GM23338 (cell line): ENCODE measurements at regions not wholly inside any gene's neighbourhood (a gene's known extent, or its start where the extent isn't known, plus 50 kb on each side); places are given as distances from the start of the nearest gene placed in this dataset.

ENCODE experiments used
- ATAC-seq: fragments of 200-7000 bp; cut with Tn5 transposase; 3 replicates; pipeline ENCODE4 v1.9.1; 2020
- DNase-seq: peaks from one replicate; pipeline ENCODE4 v3.0.0-alpha.2; 2015; ENCODE audit warnings: low spot score
- H2AFZ ChIP-seq: fragments of 200-600 bp; sonication (generic); 2 replicates; pipeline ENCODE4 v1.8.0; 2016; ENCODE audit warnings: antibody characterized with exemption, mild to moderate bottlenecking, moderate library complexity
- H3F3A ChIP-seq: fragments of 200-600 bp; sonication (generic); replicated peaks from 2 replicates; pipeline ENCODE4 v1.8.0; 2017; ENCODE audit warnings: antibody characterized with exemption, mixed run types, low read depth
- H3K27ac ChIP-seq: fragments of 200-600 bp; sonication (generic); 2 replicates; pipeline ENCODE4 v1.6.1; 2016; ENCODE audit warnings: low read depth
- H3K27me3 ChIP-seq: fragments of 200-600 bp; sonication (generic); 2 replicates; pipeline ENCODE4 v1.8.0; 2016; ENCODE audit warnings: mild to moderate bottlenecking, mixed run types, moderate library complexity; ENCODE audit not compliant: insufficient read depth
- H3K36me3 ChIP-seq: fragments of 200-600 bp; sonication (generic); 2 replicates; pipeline ENCODE4 v1.8.0; 2016; ENCODE audit warnings: mild to moderate bottlenecking; ENCODE audit not compliant: insufficient read depth
- H3K4me1 ChIP-seq: fragments of 200-600 bp; sonication (generic); 2 replicates; pipeline ENCODE4 v1.8.0; 2016; ENCODE audit warnings: mild to moderate bottlenecking, moderate library complexity; ENCODE audit not compliant: insufficient read depth
- H3K4me2 ChIP-seq: fragments of 200-600 bp; sonication (generic); 2 replicates; pipeline ENCODE4 v1.7.1; 2017; ENCODE audit warnings: mixed run types
- H3K4me3 ChIP-seq: fragments of 200-600 bp; sonication (generic); 2 replicates; pipeline ENCODE4 v1.6.1; 2016; ENCODE audit warnings: mixed run types
- H3K79me2 ChIP-seq: fragments of 200-600 bp; sonication (generic); replicated peaks from 2 replicates; pipeline ENCODE4 v1.8.0; 2017; ENCODE audit warnings: mild to moderate bottlenecking; ENCODE audit not compliant: insufficient read depth
- H3K9me2 ChIP-seq: fragments of 200-600 bp; sonication (generic); 2 replicates; pipeline ENCODE4 v1.8.0; 2017; ENCODE audit not compliant: insufficient read depth
- H4K20me1 ChIP-seq: fragments of 200-600 bp; sonication (generic); replicated peaks from 2 replicates; pipeline ENCODE4 v1.8.0; 2017; ENCODE audit warnings: mild to moderate bottlenecking; ENCODE audit not compliant: insufficient read depth
- H3K27ac Mint-ChIP-seq: 2 replicates; pipeline ENCODE4 v1.8.0; 2020; ENCODE audit warnings: inconsistent platforms, mild to moderate bottlenecking, moderate library complexity, mixed read lengths
- H3K27me3 Mint-ChIP-seq: 3 replicates; pipeline ENCODE4 v1.8.0; 2022; ENCODE audit warnings: low read depth, mild to moderate bottlenecking, moderate library complexity, mixed read lengths, inconsistent platforms; ENCODE audit not compliant: insufficient read depth, poor library complexity
- H3K36me3 Mint-ChIP-seq: 3 replicates; pipeline ENCODE4 v1.8.0; 2021; ENCODE audit warnings: low read depth, mild to moderate bottlenecking, inconsistent platforms, moderate library complexity, mixed read lengths
- H3K4me1 Mint-ChIP-seq: 3 replicates; pipeline ENCODE4 v1.8.0; 2020; ENCODE audit warnings: mild to moderate bottlenecking, inconsistent platforms, mixed read lengths
- H3K4me3 Mint-ChIP-seq: 3 replicates; pipeline ENCODE4 v1.8.0; 2021; ENCODE audit warnings: moderate library complexity, mild to moderate bottlenecking, inconsistent platforms, mixed read lengths
- H3K9me3 Mint-ChIP-seq: 3 replicates; pipeline ENCODE4 v1.8.0; 2020; ENCODE audit warnings: moderate library complexity, mild to moderate bottlenecking, inconsistent platforms, mixed read lengths
- CREB1 ChIP-seq: fragments of 250-450 bp; sonication (Bioruptor Pico); IDR thresholded peaks from 2 replicates; pipeline ENCODE4 v1.5.0; 2020; ENCODE audit warnings: low read depth, mild to moderate bottlenecking, moderate library complexity
- EZH2 ChIP-seq: fragments of 200-600 bp; sonication (generic); IDR thresholded peaks from one replicate; pipeline ENCODE4 v1.8.0; 2017; ENCODE audit warnings: antibody characterized with exemption, mild to moderate bottlenecking, low read depth; ENCODE audit not compliant: unreplicated experiment
- EZH2phosphoT487 ChIP-seq: fragments of 200-600 bp; sonication (generic); IDR thresholded peaks from one replicate; pipeline ENCODE4 v1.8.1; 2018; ENCODE audit warnings: antibody characterized with exemption; ENCODE audit not compliant: unreplicated experiment
- JUNB ChIP-seq: IDR thresholded peaks from one replicate; pipeline ENCODE4 v1.6.1; 2016; ENCODE audit warnings: antibody characterized with exemption; ENCODE audit not compliant: unreplicated experiment
- NANOG ChIP-seq: IDR thresholded peaks from 2 replicates; pipeline ENCODE4 v1.6.1; 2016; ENCODE audit warnings: antibody characterized with exemption, borderline replicate concordance
- REST ChIP-seq: IDR thresholded peaks from one replicate; pipeline ENCODE4 v1.6.1; 2018; ENCODE audit warnings: antibody characterized with exemption; ENCODE audit not compliant: unreplicated experiment
- STAT1 ChIP-seq: IDR thresholded peaks from one replicate; pipeline ENCODE4 v1.6.1; 2016; ENCODE audit warnings: antibody characterized with exemption; ENCODE audit not compliant: unreplicated experiment
- ZNF114 ChIP-seq: fragments of 250-450 bp; sonication (Bioruptor Pico); IDR thresholded peaks from 2 replicates; pipeline ENCODE4 v1.5.0; 2020; ENCODE audit warnings: mild to moderate bottlenecking, moderate library complexity
- ZNF462 ChIP-seq: fragments of 250-450 bp; sonication (Bioruptor Pico); IDR thresholded peaks from 2 replicates; pipeline ENCODE4 v1.5.0; 2020; ENCODE audit warnings: mild to moderate bottlenecking, moderate library complexity
- TF ChIP-seq, protein P1 (sequence below), 2 experiments: fragments of 200-600 bp in 1 of 2; sonication (generic) in 1 of 2; conservative IDR thresholded peaks; 2 replicates each; pipeline versions ENCODE4 v1.5.1 to v1.6.1; 2016 to 2017; ENCODE audit warnings: antibody characterized with exemption in 2 of 2, low read depth in 2 of 2, mild to moderate bottlenecking in 2 of 2, moderate library complexity in 1 of 2

GRCh38 chrX:129093706-129094105, 429.6 kb downstream of the SMARCA1 start:
- no peak overlapping the region for H3K4me2 ChIP-seq
- Mint-ChIP-seq H3K27ac (no peak overlapping the region), H3K4me1 (peaks cover 39% of the 10 kb centered on the region), H3K27me3 (no peaks in the 10 kb centered on the region), H3K9me3 (no peaks in the 10 kb centered on the region), H3K36me3 (peaks cover 29% of the 10 kb centered on the region; the same call in 2 of the 3 replicates), H3K4me3 (no peak overlapping the region)
- no peak overlapping the region for H3K27ac ChIP-seq
- no peak overlapping the region for H3K4me3 ChIP-seq
- no peak for TF ChIP-seq JUNB
- no peak for TF ChIP-seq EZH2
- no peak for TF ChIP-seq ZNF114 (CRISPR knock-in tag)
- no peak for TF ChIP-seq CREB1
- TF ChIP-seq, protein P1, sequence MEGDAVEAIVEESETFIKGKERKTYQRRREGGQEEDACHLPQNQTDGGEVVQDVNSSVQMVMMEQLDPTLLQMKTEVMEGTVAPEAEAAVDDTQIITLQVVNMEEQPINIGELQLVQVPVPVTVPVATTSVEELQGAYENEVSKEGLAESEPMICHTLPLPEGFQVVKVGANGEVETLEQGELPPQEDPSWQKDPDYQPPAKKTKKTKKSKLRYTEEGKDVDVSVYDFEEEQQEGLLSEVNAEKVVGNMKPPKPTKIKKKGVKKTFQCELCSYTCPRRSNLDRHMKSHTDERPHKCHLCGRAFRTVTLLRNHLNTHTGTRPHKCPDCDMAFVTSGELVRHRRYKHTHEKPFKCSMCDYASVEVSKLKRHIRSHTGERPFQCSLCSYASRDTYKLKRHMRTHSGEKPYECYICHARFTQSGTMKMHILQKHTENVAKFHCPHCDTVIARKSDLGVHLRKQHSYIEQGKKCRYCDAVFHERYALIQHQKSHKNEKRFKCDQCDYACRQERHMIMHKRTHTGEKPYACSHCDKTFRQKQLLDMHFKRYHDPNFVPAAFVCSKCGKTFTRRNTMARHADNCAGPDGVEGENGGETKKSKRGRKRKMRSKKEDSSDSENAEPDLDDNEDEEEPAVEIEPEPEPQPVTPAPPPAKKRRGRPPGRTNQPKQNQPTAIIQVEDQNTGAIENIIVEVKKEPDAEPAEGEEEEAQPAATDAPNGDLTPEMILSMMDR (conservative IDR thresholded peaks at IDR 0.05; ENCODE audit: low read depth in 2 of 2) = no peak
- TF ChIP-seq NANOG = no peak
- TF ChIP-seq EZH2phosphoT487 = no peak
- no peak for TF ChIP-seq STAT1
- no peak for TF ChIP-seq REST
- TF ChIP-seq ZNF462 (CRISPR knock-in tag) = no peak
- H3K27me3 ChIP-seq = no peaks in the 10 kb centered on the region
- no peaks in the 10 kb centered on the region; the same call in none of the 2 replicates for H3K79me2 ChIP-seq
- H3K36me3 ChIP-seq = no peaks in the 10 kb centered on the region
- DNase-seq = no peak
- H3K4me1 ChIP-seq = peaks cover 24% of the 10 kb centered on the region
- H2AFZ ChIP-seq = no peak overlapping the region
- ATAC-seq = no peak
- H3K9me2 ChIP-seq = 0 out of 2 replicates have a peak, but pooled peaks cover 6% of the 10 kb centered on the region
- H3F3A ChIP-seq = no peaks in the 10 kb centered on the region
- H4K20me1 ChIP-seq = no peaks in the 10 kb centered on the region
